Fibroblast of the aortic adventitia (primary cell): ENCODE measurements at regions not wholly inside any gene's neighbourhood (a gene's known extent, or its start where the extent isn't known, plus 50 kb on each side); places are given as distances from the start of the nearest gene placed in this dataset.

ENCODE experiments used
- DNase-seq: peaks from one replicate; pipeline ENCODE4 v3.0.0-alpha.2; 2010; ENCODE audit warnings: low read depth
- H3K4me3 ChIP-seq: 2 replicates; pipeline ENCODE4 v1.5.1; 2011; ENCODE audit warnings: low read depth, mild to moderate bottlenecking, control low read depth, low read length, moderate library complexity
- CTCF ChIP-seq: IDR thresholded peaks from 2 replicates; pipeline ENCODE4 v1.5.1; 2011; ENCODE audit warnings: mild to moderate bottlenecking, low read length, control low read depth, inconsistent platforms; ENCODE audit not compliant: insufficient read depth

DNA sequence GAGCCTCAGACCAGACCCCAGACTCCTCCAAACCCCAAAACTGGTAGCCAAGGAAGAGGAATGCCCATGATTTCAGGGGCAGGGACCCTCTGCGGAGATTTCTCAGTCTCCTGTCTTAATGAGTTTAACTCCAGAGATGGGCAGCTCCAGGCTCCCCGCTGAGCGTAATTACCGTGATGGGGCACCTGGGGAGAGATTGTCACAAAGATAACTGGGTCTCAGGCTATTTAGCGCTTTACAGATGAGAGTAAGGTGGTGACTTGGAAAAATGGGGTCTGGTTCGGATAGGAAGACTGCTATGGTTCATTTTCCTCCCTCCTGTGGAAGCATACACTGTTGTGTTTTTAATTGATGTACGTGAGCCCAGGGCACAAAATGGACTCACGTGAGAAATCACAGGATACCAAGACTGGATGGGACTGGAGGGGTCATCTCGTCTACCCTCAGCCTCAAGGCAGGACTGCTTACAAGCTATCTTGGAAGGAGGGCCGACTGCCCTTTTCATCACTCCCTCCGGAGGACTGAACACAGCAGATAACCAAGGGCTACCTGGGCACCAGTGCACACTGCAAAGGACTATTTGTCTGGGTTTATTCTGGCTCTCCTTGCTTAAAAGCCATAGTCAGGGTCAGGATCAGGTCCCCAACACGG, 427.8 kb downstream of the ZNF521 start:
- TF ChIP-seq CTCF = no peak
- DNase-seq = no peak
- no peak overlapping the region for H3K4me3 ChIP-seq

- DNase-seq = no peak
- no peak overlapping the region for H3K4me3 ChIP-seq
- TF ChIP-seq CTCF = no peak
Measured at GRCh38 chr18:24926649-24927048, 425.3 kb downstream of the ZNF521 start.

GRCh38 chr18:24928301-24928878, 423.6 kb downstream of the ZNF521 start:
- no peak for DNase-seq
- no peak overlapping the region for H3K4me3 ChIP-seq
- no peak for TF ChIP-seq CTCF

GRCh38 chr18:24930478-24930877, 421.5 kb downstream of the ZNF521 start:
- no peak overlapping the region for H3K4me3 ChIP-seq
- TF ChIP-seq CTCF = no peak
- DNase-seq = no peak

DNA sequence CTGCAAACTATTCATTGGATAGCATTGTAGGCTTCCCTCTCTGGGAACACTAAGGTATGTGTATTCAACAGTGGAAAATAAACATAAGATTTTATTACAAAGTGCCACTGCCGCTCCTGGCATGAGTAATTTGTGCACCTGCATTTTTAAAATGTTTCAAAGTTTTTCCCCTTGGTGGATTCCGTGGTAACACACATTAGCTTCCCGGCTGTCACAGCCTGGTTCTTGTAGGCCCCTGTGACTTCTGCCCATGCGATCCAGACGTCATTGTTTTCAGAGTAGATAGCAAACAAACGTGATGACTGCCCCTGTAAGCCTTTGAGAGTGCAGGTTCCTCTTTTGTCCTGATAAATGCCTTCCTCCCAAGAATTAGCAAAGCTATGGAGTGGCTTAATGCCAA, 421.0 kb downstream of the ZNF521 start:
- no peak for TF ChIP-seq CTCF
- H3K4me3 ChIP-seq = no peak overlapping the region
- DNase-seq = no peak

GRCh38 chr18:24933345-24933744, 418.6 kb downstream of the ZNF521 start:
- no peak overlapping the region for H3K4me3 ChIP-seq
- TF ChIP-seq CTCF = no peak
- no peak for DNase-seq
